GM19395 (cell line): ENCODE measurements at regions not wholly inside any gene's neighbourhood (a gene's known extent, or its start where the extent isn't known, plus 50 kb on each side); places are given as distances from the start of the nearest gene placed in this dataset.

Experiments used
- ATAC-seq: cut with Tn5 transposase; IDR thresholded peaks from one replicate; pipeline ENCODE4 v1.9.1; 2021; ENCODE audit warnings: mild to moderate bottlenecking, moderate library complexity; ENCODE audit not compliant: unreplicated experiment

DNA sequence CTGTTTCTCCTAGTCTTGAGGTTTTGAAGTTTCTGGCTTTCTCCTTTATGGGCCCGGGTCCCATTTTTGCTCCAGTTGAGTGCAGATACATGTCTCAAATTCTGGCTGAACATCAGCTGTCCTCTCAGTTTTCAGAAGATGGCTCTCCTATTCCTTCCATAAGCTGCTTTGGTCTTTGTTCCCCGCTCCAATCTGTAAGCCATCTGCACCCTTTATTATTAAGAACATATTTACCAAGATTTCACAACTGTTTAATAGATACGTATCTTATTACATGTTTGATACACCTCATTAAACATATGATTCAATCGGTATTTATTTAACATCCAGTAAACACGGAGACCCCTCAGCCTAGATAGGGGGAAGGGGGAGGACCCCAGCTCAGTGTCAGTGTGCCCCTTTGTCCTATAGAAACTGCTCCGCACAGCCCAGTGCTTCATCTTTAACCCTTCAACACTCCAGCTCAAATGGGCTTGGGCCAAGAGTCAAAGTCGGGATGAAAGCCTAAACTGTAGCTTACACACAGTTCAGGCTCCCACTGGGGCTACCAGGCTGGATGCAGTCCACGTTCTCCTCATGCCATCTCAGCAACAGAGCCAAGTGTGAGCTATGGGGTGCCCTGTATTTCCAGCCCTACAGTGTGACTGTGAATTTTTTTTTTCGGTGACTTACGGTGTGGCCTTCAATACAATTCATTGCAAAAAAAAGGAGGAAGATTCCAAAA, 166.0 kb upstream of the ZFHX3 start:
- no peak for ATAC-seq

DNA sequence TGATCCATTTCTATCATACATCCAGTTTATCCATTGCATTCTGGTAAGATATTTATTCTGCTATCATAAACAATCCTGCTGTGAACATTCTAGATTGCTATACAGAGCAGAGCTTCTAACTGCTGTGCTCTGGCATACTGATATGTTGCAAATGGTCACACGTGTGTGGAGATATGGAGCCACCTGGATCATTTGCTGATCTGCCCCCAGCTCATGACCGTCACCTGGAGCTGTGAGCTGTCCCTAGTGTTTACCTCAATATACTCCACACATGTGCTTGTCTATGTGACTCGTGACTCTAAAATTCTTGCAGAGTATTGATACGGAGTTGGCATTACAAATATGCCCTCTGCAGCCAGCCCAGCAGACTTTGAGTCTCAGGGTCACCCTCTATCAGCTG, 164.5 kb upstream of the ZFHX3 start:
- ATAC-seq: no peak

DNA sequence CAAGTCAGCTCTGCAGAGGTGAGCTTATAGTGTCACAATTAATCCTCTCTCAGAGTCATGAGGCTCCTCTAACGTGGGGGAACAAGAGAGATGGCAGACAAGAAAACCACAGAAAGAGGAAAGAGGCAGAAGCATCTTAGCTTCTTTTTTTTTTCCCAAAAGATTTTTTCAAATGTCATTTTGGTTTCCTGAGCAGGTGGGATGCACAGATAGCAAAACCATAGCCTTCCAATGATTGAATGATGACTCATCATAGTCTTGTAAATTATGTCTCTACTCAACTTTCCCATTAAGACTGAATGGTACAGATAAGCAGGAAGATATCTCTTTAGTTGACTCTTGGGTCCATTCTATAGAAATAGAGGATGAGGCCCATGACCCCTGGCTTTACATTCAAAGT, 162.8 kb upstream of the ZFHX3 start:
- no peak for ATAC-seq

DNA sequence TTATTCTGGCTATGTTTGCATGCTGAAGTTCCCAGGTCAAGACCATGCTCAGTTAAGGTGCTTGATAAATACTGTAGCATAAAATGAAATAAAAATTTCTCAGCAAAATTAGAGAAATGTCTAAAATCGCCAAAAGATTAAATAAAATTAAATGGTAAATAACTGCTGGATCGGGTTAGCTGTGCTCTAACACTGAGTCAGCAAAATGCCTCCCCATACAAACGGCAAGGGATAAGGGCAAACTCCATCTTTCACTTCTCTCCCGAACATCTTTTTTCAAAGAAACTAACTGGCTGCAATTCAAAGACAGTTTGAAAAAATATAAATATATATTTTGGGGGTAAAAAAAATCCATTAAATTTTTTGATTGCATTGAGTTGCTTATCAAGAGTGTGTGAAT, 162.2 kb upstream of the ZFHX3 start:
- no peak for ATAC-seq

DNA sequence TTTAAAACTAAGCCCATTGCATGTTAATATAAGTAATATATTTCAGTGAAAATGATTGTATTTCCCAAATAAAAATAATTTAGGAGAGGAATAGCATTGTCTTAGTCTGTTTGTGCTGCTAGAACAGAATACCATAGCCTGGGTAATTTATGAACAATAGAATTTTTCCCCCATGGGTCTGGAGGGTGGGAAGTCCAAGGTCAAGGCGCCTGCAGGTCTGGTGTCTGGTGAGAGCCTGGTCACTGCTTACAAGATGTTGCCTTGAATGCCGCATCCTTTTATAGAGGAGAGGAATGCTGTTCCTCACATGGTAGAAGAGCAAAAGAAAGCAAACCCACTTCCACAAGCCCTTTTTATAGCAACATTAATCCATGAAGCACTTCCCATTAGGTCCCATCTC, 161.3 kb upstream of the ZFHX3 start:
- no peak for ATAC-seq

DNA sequence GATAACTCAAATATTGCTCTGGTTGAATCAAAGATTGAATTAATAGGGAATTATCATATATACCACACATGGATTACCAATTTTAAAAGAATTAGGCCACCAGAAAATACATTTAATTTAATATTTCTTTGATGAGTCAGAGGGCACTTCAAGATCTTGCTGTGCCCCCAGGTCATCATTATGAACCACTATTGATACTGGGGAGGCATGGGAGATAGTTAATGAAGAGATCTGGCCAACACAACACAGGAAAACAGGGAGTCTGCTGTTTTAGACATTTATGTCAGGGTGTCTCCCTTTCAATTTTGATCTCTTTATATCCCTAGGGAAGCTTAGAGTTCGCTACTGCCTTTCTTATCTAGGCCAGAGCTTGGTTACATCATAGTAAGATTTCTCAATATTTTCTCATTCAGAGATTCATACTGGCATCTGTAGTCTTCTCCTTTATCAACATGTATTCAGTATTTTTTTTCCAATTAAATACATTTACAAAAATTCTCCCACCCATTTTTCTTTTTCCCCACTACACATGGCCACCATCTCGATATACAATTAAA, 158.3 kb upstream of the ZFHX3 start:
- no peak for ATAC-seq

DNA sequence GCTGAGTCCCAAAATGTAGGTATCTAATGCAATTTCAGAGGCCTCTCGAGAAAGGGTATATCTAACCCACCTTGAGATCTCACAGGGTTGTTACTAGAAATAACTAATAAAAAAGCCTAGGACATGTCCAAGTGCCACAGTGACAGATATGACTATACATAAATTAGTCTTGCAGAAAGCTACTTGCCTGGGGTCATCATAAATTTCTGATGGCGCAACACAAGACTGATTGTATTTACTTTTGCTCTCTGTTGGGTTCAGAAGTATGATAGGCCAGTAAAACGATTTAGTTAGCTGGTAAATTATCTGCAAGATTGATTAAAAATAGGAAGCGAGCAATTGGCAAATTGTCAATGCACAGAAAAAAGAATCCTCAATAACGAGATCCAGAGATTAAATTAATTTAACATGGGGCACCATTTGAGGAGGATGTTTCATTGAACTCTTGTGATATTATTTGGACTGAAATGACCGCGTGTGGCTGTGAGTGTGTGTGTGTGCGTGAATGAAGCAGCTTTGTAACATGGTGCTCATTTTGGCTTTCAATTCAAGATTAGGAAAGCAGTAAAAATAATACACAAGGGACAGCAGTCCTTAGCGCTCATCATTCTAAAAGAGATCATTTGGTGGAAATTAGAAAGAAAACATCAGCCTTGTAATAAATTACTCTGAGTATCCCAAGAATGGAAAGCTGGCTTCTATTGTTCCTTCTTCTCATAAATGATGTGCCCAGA, 157.4 kb upstream of the ZFHX3 start:
- ATAC-seq: no peak

DNA sequence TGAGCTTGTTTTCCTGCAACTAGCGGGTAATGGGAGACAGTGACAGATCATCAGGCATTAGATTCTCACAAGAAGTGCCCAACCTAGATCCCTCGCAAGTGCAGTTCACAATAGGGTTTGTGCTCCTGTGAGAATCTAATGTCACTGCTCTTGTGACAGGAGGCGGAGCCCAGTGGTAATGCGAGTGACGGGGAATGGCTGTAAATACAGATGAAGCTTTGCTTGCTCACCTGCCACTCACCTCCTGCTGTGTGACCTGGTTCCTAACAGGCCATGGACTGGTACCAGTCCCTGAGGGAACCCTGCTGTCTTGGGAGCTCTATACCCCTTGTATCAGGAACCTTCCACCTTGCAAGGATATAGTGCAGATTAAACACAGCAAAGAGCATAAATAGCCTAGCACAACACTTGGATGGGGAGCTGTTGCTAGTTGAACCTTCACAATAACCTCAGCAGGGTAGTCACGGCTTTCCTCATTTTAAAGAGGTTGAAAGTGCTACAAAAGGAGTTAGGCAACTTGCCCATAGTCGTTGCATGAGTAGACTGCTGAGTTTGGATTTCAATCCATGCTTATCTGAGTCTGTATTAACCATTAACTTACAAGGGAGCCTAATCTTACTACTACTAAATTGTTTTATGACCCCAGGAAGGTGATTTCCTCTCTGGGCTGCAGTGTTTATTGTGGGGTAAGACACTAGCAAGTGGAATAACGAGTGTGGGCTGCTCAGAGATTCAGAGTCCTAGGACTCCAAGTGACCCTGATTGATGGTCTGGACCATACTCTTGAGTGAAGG, 156.6 kb upstream of the ZFHX3 start:
- ATAC-seq: no peak

DNA sequence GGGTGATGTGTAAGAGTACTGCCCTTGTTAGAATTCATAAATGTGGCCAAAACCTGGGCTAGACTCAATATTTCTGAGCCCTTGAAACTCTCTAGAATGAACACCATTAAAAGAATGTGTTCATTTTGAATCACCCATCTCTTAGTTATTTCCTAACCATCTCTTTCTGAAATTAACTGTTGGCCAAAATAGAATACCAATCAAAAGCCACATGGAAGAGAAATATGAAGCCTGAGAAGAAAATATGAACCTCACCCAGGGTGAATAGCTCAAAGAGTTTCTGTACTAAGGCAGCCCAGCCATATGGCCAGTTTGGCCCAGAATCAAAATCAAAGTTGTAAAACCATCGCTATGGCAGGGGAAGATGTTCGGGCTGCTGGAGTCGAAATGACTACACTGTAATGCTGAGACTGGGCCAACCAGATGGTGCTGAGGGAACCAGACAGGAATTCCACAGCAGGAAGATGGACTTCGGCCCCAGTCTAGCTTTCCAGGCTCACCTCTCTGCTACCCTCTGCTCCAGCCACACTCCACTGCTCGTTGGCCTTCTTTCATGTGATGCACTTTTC, 154.3 kb upstream of the ZFHX3 start:
- no peak for ATAC-seq

DNA sequence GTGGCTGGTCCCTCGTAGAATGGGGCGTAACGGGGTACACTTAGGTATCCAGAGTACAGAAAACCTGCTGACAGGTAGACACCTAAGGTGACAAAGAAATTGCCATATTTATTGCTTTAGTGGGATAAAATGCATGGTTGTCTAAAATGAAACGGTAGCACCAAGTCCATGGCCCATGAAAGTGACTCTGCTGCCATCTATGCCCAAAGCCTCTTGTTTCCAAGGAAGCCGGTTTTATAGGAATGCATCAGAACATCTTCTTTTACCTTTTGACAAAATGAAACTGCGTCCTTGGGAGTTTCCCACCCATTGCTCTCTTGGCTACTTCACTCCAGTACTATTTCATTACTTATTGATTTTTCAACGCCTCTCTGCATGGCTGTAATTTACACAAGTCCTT, 151.3 kb upstream of the ZFHX3 start:
- ATAC-seq: no peak

DNA sequence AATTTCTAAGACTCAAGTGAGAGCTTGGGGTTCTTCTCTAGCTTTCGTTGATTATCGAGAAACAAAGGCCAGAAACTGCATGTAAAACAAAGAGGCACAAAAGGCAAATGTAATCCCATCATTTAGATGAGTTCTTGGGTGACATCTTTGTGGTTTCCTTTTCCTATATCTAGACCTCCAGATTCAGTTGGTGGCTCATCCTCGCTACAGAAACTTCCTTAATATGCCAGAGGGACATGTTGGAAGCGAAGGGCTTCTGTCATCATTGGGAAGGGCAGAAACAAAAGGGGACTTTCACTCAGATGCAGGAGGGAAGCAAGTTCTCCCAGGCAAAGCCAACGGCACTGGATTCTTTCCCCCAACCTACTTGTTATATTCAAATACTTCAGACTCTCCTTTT, 150.6 kb upstream of the ZFHX3 start:
- ATAC-seq: no peak

DNA sequence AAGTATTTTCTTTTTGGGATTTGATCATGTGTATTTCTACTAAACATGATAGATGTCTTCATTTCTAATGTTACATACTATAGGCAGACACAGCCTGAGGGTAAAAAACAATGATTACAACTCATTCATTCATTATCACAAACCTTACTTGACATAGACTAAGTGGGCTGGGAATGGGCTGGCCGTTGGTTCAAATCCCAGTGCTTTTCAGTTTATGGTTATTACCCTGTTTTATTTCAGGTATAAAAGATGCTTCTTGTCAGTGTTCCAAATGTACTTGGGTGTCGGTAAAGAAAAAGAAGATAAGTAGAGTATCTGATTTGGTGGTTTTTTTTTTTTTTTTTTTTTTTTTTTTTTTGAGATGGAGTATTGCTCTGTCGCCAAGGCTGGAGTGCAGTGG, 149.7 kb upstream of the ZFHX3 start:
- ATAC-seq: no peak

DNA sequence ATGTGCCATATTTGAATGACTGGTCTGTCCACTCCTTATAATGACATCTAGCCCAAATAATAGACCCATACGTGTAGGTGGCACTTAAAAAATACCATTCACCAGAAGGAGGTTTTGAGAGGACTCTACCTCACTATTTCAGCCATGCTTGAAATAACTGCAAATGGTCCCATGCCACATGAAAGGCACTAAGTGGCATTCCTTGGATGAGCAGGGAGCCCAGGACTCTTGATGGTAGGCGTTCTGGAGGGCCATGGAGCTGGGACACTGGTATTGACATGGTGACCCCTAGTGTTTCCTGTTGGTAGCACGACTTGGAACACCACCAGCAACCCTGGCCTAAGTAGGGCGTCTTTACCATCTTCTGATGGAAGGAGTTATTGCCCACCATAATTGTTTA, 148.7 kb upstream of the ZFHX3 start:
- ATAC-seq: peak; percentile 79

DNA sequence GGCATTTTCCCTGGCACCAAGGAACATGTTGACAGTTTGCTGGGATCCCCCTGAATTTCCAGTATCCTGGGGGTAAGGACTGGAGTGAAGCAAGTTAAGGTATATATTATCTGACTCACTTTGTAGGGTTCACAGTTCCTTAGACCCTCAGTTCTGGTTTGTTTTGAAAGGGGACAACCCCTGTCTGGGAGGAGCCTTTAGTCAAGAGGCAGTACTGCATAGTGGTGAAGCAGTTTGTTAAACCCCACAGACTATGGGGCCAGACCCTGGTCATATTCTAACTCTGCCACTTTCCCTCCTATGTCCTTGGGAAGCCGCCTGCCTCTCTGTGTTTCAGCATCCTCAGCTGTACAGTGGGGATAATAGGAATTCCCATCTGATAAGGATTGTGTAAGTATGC, 145.5 kb upstream of the ZFHX3 start:
- no peak for ATAC-seq

DNA sequence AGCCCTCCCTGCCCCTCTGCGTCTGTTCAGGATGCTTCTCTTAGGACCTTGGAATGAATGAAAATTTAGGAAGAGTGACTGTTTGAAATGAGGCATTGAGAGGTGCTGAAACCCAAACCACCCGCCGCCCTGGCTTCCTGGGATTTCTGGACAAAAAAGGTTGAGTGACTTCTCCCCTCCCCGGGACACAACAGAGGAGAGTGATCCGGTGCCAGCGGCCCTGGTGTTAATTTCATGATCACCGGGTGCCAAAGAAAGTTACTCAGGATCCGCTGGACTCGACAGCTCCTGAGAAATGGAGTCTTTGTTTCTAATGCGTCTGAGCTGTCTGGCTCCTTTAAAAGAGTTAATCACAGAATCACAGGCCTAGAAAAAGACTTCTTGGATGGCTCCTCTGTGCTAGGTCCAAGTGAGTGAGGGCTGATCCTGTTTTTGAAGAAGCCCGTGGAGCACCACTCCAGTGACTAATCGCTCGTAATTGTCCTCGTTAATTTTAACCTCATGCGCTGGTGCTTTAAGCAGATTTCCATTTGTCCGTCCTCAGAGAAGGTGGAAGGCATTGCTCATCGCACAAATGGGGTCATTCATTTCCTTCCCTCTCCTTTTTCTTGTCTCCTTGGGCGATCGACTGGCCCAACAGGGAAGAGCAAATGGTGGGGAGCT, 144.4 kb upstream of the ZFHX3 start:
- no peak for ATAC-seq

DNA sequence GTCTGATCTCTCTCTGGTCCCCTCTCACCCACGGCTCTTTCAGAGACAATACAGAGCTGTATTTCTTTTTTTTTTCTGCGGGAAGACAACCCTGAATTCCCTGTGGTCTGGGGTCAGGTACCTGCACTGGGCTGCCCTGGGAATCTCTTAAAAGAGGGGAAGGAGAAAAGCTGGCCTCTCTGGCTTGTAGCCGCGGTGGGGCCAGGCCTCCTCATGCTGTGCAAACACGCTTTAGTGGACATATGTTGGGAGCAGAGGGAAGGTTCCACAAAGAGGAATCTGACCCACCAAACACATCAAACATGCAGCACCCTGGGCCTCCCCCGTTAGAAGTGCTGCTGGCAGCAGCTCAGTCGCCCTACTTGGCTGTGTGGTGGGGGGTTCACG, 143.7 kb upstream of the ZFHX3 start:
- no peak for ATAC-seq

DNA sequence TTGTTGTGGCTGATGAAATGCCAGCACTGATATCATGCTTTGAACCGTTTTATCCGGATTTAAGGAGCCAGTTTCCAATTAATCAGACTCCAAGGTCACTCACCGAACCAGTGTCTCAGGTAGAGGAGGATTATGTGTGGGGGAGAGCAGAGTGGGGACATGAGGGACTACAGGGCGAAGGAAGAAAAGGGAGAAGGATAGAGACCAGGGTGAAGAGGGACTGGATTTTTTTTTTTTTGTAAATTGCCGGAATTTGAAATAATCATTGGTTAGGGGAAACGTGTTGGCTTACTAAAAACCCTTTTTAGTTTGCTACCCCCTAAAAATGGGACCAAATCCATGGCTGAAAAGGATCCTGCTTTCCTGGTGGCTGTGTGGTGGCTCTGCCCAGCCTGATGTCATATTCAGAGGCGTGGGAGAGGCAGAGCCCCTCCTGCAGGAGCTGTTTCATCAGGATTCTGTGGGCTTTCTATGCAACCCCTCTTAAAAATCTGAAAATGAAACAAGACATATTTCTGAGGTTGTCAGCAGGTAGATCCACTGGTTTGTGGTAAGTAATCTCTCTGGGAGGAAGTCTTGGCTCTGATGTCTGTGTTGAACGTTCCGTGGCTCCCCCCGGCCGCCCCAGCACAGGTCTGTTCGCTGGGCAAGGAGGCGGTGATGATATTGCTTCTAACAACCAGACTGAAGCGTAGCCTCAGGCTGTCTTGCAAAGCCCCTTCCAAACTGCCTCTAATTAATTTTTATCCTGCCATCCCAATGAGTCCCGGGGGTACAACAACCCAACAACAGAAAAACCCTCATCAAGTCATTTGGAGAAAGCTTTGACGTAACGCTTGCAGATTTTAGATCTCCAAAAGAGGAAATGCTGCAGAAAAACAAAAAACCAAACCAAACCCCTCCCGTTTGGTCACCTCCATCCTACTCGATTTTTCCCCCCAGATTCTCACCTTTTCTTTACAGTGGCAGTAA, 143.0 kb upstream of the ZFHX3 start:
- ATAC-seq: no peak

DNA sequence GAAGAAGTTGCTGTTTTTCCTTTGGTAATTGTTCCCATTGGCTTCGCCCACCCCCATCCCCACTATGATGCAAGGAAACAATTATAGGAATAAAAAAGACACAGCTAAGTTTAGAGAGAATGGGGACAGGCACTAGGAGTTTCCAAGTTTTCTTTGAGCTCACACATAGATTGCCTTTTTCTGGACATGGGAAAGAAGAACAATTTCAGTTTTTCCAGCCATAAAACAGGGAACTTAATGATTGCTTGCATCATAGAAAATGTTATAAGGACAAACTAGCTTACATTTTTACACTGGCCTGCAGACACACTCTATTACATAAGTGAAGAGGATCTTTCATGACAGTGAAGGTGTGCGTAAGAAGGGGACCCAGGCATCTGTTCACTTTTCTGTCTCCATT, 142.3 kb upstream of the ZFHX3 start:
- no peak for ATAC-seq

DNA sequence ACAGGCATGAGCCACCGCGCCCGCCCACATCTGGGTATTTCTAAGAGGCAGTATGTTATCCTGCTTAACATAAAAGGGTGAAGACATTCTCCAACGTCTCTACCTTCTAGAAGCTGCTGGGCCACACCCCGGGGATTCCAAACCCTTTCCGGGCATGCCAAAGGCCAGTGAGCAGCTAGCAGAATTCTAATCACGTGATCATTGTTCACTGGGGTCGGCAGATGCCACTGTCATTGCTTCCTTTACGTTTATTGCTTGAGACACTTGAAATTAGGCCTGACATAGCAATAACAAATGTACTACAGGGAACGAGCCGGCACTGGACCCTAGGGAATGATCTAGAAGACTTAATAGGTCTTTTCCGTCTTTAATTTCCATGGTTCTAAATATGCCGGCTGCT, 141.2 kb upstream of the ZFHX3 start:
- ATAC-seq: no peak
